Mesenchymal stem cell (in vitro differentiated cells and primary cell): ENCODE measurements at regions not wholly inside any gene's neighbourhood (a gene's known extent, or its start where the extent isn't known, plus 50 kb on each side); places are given as distances from the start of the nearest gene placed in this dataset.

Experiments used
- DNase-seq: peaks from one replicate; pipeline ENCODE4 v3.0.0-alpha.2; 2013
- H2AFZ ChIP-seq: one replicate; pipeline ENCODE4 v1.6.1; 2013; ENCODE audit warnings: low read depth, mild to moderate bottlenecking, control low read depth, inconsistent platforms, low read length, moderate library complexity
- H2AK5ac ChIP-seq: 2 replicates; pipeline ENCODE4 v1.6.1; 2013; ENCODE audit warnings: low read length, moderate library complexity, mild to moderate bottlenecking, inconsistent platforms; ENCODE audit not compliant: severe bottlenecking
- H2BK120ac ChIP-seq: one replicate; pipeline ENCODE4 v1.6.1; 2013; ENCODE audit warnings: low read depth, mild to moderate bottlenecking, inconsistent platforms, low read length, moderate library complexity
- H2BK12ac ChIP-seq, 2 experiments: one replicate each; pipeline ENCODE4 v1.6.1; 2013; ENCODE audit warnings: inconsistent platforms in 2 of 2, low read length in 2 of 2, mild to moderate bottlenecking in 2 of 2, moderate library complexity in 2 of 2, control low read depth in 1 of 2
- H2BK15ac ChIP-seq: one replicate; pipeline ENCODE4 v1.6.1; 2013; ENCODE audit warnings: mild to moderate bottlenecking, low read depth, inconsistent platforms; ENCODE audit not compliant: poor library complexity, severe bottlenecking
- H2BK5ac ChIP-seq: 2 replicates; pipeline ENCODE4 v1.6.1; 2013; ENCODE audit warnings: low read depth, mild to moderate bottlenecking, low read length, control low read depth, inconsistent platforms; ENCODE audit not compliant: poor library complexity, severe bottlenecking
- H3K14ac ChIP-seq, 2 experiments: one replicate each; pipeline ENCODE4 v1.6.1; 2013; ENCODE audit warnings: inconsistent platforms in 2 of 2, low read length in 2 of 2, control low read depth in 1 of 2, mild to moderate bottlenecking in 1 of 2, moderate library complexity in 1 of 2
- H3K18ac ChIP-seq, 2 experiments: one replicate each; pipeline ENCODE4 v1.6.1; 2013; ENCODE audit warnings: inconsistent platforms in 2 of 2, low read length in 2 of 2, control low read depth in 1 of 2, low read depth in 1 of 2, mild to moderate bottlenecking in 1 of 2
- H3K23ac ChIP-seq, 2 experiments: one replicate each; pipeline ENCODE4 v1.6.1; 2013; ENCODE audit warnings: inconsistent platforms in 2 of 2, low read length in 2 of 2, mild to moderate bottlenecking in 2 of 2, moderate library complexity in 2 of 2, control low read depth in 1 of 2
- H3K27ac ChIP-seq: 2 replicates; pipeline ENCODE4 v1.5.1; 2013; ENCODE audit warnings: mild to moderate bottlenecking, moderate library complexity, low read length, control low read depth, inconsistent platforms; ENCODE audit not compliant: poor library complexity, severe bottlenecking
- H3K27me3 ChIP-seq, 2 experiments: 2 replicates each; pipeline versions ENCODE4 v1.6.1 to v1.7.0; 2013; ENCODE audit warnings: low read length in 2 of 2, mild to moderate bottlenecking in 2 of 2, moderate library complexity in 2 of 2, control low read depth in 1 of 2, inconsistent platforms in 1 of 2; ENCODE audit not compliant: control insufficient read depth in 1 of 2, insufficient read depth in 1 of 2
- H3K36me3 ChIP-seq, 2 experiments: 2 replicates each; pipeline versions ENCODE4 v1.6.1 to v1.7.0; 2013; ENCODE audit warnings: low read length in 2 of 2, control low read depth in 1 of 2, inconsistent platforms in 1 of 2, low read depth in 1 of 2, mild to moderate bottlenecking in 1 of 2; ENCODE audit not compliant: insufficient read depth in 2 of 2, control insufficient read depth in 1 of 2
- H3K4ac ChIP-seq, 2 experiments: one replicate each; pipeline ENCODE4 v1.6.1; 2013; ENCODE audit warnings: inconsistent platforms in 2 of 2, low read length in 2 of 2, mild to moderate bottlenecking in 2 of 2, moderate library complexity in 2 of 2, control low read depth in 1 of 2, low read depth in 1 of 2
- H3K4me1 ChIP-seq: 2 replicates; pipeline ENCODE4 v1.6.1; 2013; ENCODE audit warnings: low read depth, low read length, control low read depth; ENCODE audit not compliant: control insufficient read depth, insufficient read depth
- H3K4me2 ChIP-seq: 2 replicates; pipeline ENCODE4 v1.6.1; 2013; ENCODE audit warnings: low read length, mild to moderate bottlenecking, inconsistent platforms; ENCODE audit not compliant: poor library complexity, severe bottlenecking
- H3K4me3 ChIP-seq, 2 experiments: 2 replicates each; pipeline versions ENCODE4 v1.5.1 to v1.7.0; 2013; ENCODE audit warnings: low read length in 2 of 2, mild to moderate bottlenecking in 2 of 2, control low read depth in 1 of 2, low read depth in 1 of 2; ENCODE audit not compliant: insufficient read depth in 1 of 2
- H3K79me1 ChIP-seq: replicated peaks from 2 replicates; pipeline ENCODE4 v1.6.1; 2013; ENCODE audit warnings: mild to moderate bottlenecking, control low read depth, low read length, inconsistent platforms; ENCODE audit not compliant: poor library complexity, severe bottlenecking
- H3K9ac ChIP-seq: 2 replicates; pipeline ENCODE4 v1.7.0; 2013; ENCODE audit warnings: mild to moderate bottlenecking, low read length, moderate library complexity
- H3K9me3 ChIP-seq: 2 replicates; pipeline ENCODE4 v1.7.0; 2013; ENCODE audit warnings: mild to moderate bottlenecking, low read length; ENCODE audit not compliant: control insufficient read depth
- H4K8ac ChIP-seq: one replicate; pipeline ENCODE4 v1.6.1; 2013; ENCODE audit warnings: inconsistent platforms, mild to moderate bottlenecking, low read length, moderate library complexity
- H4K91ac ChIP-seq: one replicate; pipeline ENCODE4 v1.6.1; 2013; ENCODE audit warnings: mild to moderate bottlenecking, low read length, inconsistent platforms
- WGBS: methylation state at CpG from one replicate; pipeline ENCODE4 v1.1.7; 2013; ENCODE audit warnings: mixed read lengths; 5-methylcytosine and 5-hydroxymethylcytosine counted together

- Histone ChIP-seq H4K91ac (no peak overlapping the region), H3K4me2 (no peak overlapping the region), H3K18ac (no peak overlapping the region), H2BK12ac (no peak overlapping the region), H2BK5ac (no peak overlapping the region), H2AFZ (no peak overlapping the region), H3K4ac (no peak overlapping the region), H3K27me3 (peaks cover 4 to 8% of the 10 kb centered on the region in 2 experiments), H3K9me3 (no peaks in the 10 kb centered on the region), H3K9ac (no peak overlapping the region), H3K4me1 (no peaks in the 10 kb centered on the region), H3K27ac (no peak overlapping the region), H2BK15ac (no peak overlapping the region), H3K14ac (no peak overlapping the region), H3K36me3 (no peaks in the 10 kb centered on the region), H3K79me1 (no peaks in the 10 kb centered on the region), H3K23ac (no peak overlapping the region), H3K4me3 (no peak overlapping the region), H2BK120ac (no peak overlapping the region), H4K8ac (no peak overlapping the region), H2AK5ac (no peak overlapping the region)
- DNase-seq: no peak
- 48% methylated on average over 1 of the region's 1 CpG for WGBS
Observed at GRCh38 chr11:122258446-122259194, 142.6 kb upstream of the BLID start.

- Histone ChIP-seq H2BK15ac (no peak overlapping the region), H2AFZ (no peak overlapping the region), H3K23ac (no peak overlapping the region), H3K14ac (no peak overlapping the region), H4K8ac (no peak overlapping the region), H3K18ac (no peak overlapping the region), H3K4me1 (no peaks in the 10 kb centered on the region), H3K27me3 (peaks cover 0 to 8% of the 10 kb centered on the region in 2 experiments), H3K79me1 (no peaks in the 10 kb centered on the region), H4K91ac (no peak overlapping the region), H2BK5ac (no peak overlapping the region), H3K4me3 (no peak overlapping the region), H3K4ac (no peak overlapping the region), H3K27ac (no peak overlapping the region), H3K36me3 (no peaks in the 10 kb centered on the region), H3K9ac (no peak overlapping the region), H3K9me3 (no peaks in the 10 kb centered on the region), H2BK12ac (no peak overlapping the region), H2AK5ac (no peak overlapping the region), H2BK120ac (no peak overlapping the region), H3K4me2 (no peak overlapping the region)
- DNase-seq: no peak
- 65% methylated on average over 4 of the region's 4 CpGs for WGBS
Observed at GRCh38 chr11:122253589-122254231, 137.7 kb upstream of the BLID start.

- Histone ChIP-seq H4K8ac (no peak overlapping the region), H3K9ac (no peak overlapping the region), H2AK5ac (no peak overlapping the region), H3K36me3 (no peaks in the 10 kb centered on the region), H3K79me1 (no peaks in the 10 kb centered on the region), H3K18ac (no peak overlapping the region), H2BK120ac (no peak overlapping the region), H3K9me3 (no peaks in the 10 kb centered on the region), H2BK5ac (no peak overlapping the region), H4K91ac (no peak overlapping the region), H3K4me2 (no peak overlapping the region), H3K14ac (no peak overlapping the region), H2BK12ac (no peak overlapping the region), H3K27me3 (peaks cover 3 to 9% of the 10 kb centered on the region in 2 experiments), H3K4me1 (no peaks in the 10 kb centered on the region), H3K23ac (no peak overlapping the region), H2BK15ac (no peak overlapping the region), H3K27ac (no peak overlapping the region), H3K4ac (no peak overlapping the region), H2AFZ (no peak overlapping the region), H3K4me3 (no peak overlapping the region)
- no peak for DNase-seq
- 91% methylated on average over 7 of the region's 8 CpGs for WGBS
Observed at GRCh38 chr11:122248939-122249338, 132.9 kb upstream of the BLID start.

GRCh38 chr11:122248131-122248530 is 132.1 kb upstream of the BLID start:
- Histone ChIP-seq H3K79me1 (no peaks in the 10 kb centered on the region), H3K4me2 (no peak overlapping the region), H2BK5ac (no peak overlapping the region), H2BK12ac (no peak overlapping the region), H3K23ac (no peak overlapping the region), H3K9me3 (no peaks in the 10 kb centered on the region), H3K9ac (no peak overlapping the region), H2BK120ac (no peak overlapping the region), H3K27ac (no peak overlapping the region), H4K91ac (no peak overlapping the region), H2AK5ac (no peak overlapping the region), H3K27me3 (peaks cover 3 to 9% of the 10 kb centered on the region in 2 experiments), H3K4me3 (no peak overlapping the region), H2BK15ac (no peak overlapping the region), H4K8ac (no peak overlapping the region), H3K4me1 (no peaks in the 10 kb centered on the region), H2AFZ (no peak overlapping the region), H3K4ac (no peak overlapping the region), H3K36me3 (no peaks in the 10 kb centered on the region), H3K18ac (no peak overlapping the region), H3K14ac (no peak overlapping the region)
- 89% methylated on average over 4 of the region's 4 CpGs for WGBS
- no peak for DNase-seq
